ENCODE measurements at regions not wholly inside any gene's neighbourhood (a gene's known extent, or its start where the extent isn't known, plus 50 kb on each side); places are given as distances from the start of the nearest gene placed in this dataset.

DNA sequence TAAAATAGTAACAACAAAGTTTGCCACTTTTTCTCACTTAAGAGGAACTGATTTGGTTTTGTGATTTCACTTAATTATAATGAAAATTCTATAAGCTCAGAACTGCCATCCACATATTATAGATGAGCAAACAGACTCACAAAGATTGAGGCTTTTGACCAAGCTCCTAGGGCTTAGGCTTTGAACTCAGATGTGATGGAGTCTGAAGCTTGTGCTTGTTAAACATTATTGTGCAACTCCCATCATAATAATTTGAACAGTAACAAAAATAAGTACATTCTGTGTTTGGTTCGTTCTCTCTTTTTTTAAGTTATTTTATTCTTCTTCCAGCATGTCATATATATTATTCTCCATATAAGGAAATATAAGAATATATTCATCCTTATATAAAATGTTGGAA lies 403.4 kb downstream of the PTPRC start:
- TF ChIP-seq, protein P1, sequence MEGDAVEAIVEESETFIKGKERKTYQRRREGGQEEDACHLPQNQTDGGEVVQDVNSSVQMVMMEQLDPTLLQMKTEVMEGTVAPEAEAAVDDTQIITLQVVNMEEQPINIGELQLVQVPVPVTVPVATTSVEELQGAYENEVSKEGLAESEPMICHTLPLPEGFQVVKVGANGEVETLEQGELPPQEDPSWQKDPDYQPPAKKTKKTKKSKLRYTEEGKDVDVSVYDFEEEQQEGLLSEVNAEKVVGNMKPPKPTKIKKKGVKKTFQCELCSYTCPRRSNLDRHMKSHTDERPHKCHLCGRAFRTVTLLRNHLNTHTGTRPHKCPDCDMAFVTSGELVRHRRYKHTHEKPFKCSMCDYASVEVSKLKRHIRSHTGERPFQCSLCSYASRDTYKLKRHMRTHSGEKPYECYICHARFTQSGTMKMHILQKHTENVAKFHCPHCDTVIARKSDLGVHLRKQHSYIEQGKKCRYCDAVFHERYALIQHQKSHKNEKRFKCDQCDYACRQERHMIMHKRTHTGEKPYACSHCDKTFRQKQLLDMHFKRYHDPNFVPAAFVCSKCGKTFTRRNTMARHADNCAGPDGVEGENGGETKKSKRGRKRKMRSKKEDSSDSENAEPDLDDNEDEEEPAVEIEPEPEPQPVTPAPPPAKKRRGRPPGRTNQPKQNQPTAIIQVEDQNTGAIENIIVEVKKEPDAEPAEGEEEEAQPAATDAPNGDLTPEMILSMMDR (IDR thresholded peaks at IDR 0.05), result no peak
- TF ChIP-seq POLR2A (IDR thresholded peaks at IDR 0.05), result no peak

Data from thyroid gland (tissue), 4 donors.